Activated naive CD8-positive, alpha-beta T cell treated with anti-CD3 and anti-CD28 coated beads, Interleukin-2, amount 10 ng/mL, durations not matched to agents 7 days and 5 days (primary cell): ENCODE measurements at regions not wholly inside any gene's neighbourhood (a gene's known extent, or its start where the extent isn't known, plus 50 kb on each side); places are given as distances from the start of the nearest gene placed in this dataset.
"Not testable (repeated sequence)": the region's sequence is repeated elsewhere in the genome, so short reads cannot be mapped to it uniquely, and the experiment has no call there.

ENCODE experiments used
- ATAC-seq: fragments of 150-1000 bp; cut with Tn5 transposase; one replicate; pipeline ENCODE4 v1.10.0; 2021; ENCODE audit warnings: low read depth, moderate library complexity
- POLR2A ChIA-PET: fragments of 350-600 bp; sonication (Branson Sonifier 250); formaldehyde crosslinking; loops from one replicate; lab custom pipeline; 2021; ENCODE audit warnings: antibody characterized with exemption; lab: Charles Lee
- DNase-seq: peaks from one replicate; pipeline ENCODE4 v3.0.0; 2021
- H3K27ac Mint-ChIP-seq: one replicate; pipeline ENCODE4 v1.8.0; 2022; ENCODE audit warnings: mild to moderate bottlenecking, mixed read lengths
- H3K27me3 Mint-ChIP-seq: one replicate; pipeline ENCODE4 v1.8.0; 2022; ENCODE audit warnings: mild to moderate bottlenecking, moderate library complexity, mixed read lengths
- H3K36me3 Mint-ChIP-seq: one replicate; pipeline ENCODE4 v1.8.0; 2021; ENCODE audit warnings: mild to moderate bottlenecking, mixed read lengths
- H3K4me1 Mint-ChIP-seq: one replicate; pipeline ENCODE4 v1.8.0; 2021; ENCODE audit warnings: mixed read lengths
- H3K4me3 Mint-ChIP-seq: one replicate; pipeline ENCODE4 v1.8.0; 2022; ENCODE audit warnings: mild to moderate bottlenecking, moderate library complexity, mixed read lengths
- H3K9me3 Mint-ChIP-seq: one replicate; pipeline ENCODE4 v1.8.0; 2021; ENCODE audit warnings: mixed read lengths

DNA sequence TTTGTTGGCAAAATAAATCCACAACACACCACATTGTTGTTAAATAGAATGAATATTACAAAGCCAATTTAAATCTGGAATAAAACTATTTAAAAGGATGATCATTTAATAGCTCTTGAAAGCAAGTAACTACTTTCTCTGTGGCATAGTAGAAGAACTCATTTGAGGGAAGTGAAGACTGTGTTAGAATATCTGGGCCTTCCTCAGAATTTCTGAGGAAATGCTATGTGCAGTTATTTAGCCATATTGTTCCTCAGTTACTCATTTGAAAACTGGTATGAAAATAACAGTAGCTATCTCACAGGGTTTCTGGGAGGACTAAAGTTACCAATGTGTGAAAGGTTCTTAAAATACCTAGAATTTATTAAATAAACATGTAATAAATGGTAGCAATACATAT, 595.8 kb downstream of the PSAT1 start:
- no peak overlapping the region for H3K27ac Mint-ChIP-seq
- no peak for ATAC-seq

DNA sequence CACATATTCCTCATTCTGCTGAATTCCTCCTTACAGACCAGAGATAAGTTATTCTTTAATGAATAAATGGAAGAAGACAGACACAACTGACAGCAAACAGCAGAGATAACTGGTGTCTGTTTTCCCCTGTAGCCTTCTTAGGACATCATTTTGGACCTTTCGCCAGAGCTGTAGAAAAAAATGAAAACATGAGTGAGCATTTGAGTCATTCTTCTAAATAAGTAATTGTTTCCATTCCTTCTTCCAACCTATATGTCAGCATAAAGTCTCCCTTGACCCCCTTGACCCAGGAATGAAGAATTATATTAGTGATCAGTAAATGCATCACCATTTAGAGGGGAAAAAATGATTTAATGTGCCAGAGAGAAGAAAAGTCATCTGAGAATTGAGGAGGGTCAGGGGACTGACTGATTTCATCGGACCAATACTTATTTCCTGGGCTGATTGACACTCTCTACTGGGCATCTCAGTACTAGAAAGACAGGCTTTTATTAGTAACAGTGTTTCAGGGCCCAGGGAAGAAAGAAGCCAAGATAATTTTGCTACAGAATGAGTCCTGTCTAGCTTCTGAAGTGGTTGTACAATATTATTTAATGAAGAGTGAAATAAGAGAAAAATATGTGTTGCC, 597.0 kb downstream of the PSAT1 start:
- POLR2A ChIA-PET = no interaction called here
- Mint-ChIP-seq H3K36me3 (no peaks in the 10 kb centered on the region), H3K27ac (no peak overlapping the region), H3K27me3 (no peaks in the 10 kb centered on the region), H3K4me3 (no peak overlapping the region), H3K9me3 (no peaks in the 10 kb centered on the region), H3K4me1 (no peaks in the 10 kb centered on the region)
- ATAC-seq = no peak
- no peak for DNase-seq

More for the DNA sequence above, 595.8 kb downstream of the PSAT1 start:
- POLR2A ChIA-PET = no interaction called here
- no peak for DNase-seq
- Mint-ChIP-seq H3K27me3 (no peaks in the 10 kb centered on the region), H3K36me3 (no peaks in the 10 kb centered on the region), H3K9me3 (no peaks in the 10 kb centered on the region), H3K4me1 (no peaks in the 10 kb centered on the region), H3K4me3 (no peak overlapping the region)

DNA sequence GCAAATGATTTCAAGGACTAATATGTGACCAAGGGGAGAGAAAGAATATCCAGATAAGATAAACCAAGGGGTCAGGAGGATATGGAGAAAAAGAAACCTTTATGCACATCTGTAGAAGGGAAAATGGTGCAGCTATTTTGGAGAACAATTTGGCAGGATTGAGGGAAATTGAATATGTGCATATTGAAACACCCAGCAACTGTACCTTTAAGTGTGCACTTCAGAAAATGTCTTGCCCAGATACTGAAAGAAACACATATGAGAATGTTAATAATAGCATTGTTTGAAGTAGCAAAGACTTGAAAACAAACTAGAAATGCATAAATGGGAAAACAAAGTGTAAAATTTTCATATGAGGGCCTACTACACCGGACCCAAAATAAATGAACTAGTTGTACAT, 599.6 kb downstream of the PSAT1 start:
- Mint-ChIP-seq H3K36me3 (no peaks in the 10 kb centered on the region), H3K4me1 (no peaks in the 10 kb centered on the region), H3K9me3 (no peaks in the 10 kb centered on the region), H3K27me3 (no peaks in the 10 kb centered on the region), H3K4me3 (no peak overlapping the region), H3K27ac (no peak overlapping the region)
- DNase-seq (no peak), ATAC-seq (no peak)
- POLR2A ChIA-PET = no interaction called here

DNA sequence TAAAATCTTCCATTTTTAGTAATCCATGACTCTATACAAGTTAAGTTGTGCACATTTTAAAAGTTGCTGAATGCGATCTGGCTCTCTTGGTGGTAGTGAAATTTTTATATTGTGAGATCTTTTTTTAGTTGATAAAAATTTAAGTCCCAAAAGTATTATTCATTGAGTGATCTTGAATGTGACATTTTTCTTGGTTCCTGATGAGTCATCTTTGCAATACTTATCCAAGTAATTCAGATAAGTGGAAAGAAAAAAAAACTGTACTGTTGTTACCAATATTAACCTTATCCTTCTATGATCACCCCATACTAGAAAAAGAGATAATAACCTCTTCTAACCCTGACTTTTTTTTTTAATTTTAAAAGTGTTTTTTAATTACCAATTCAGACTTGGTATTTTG, 601.3 kb downstream of the PSAT1 start:
- H3K27ac Mint-ChIP-seq = no peak overlapping the region
- H3K4me3 Mint-ChIP-seq = no peak overlapping the region
- ATAC-seq (no peak), DNase-seq (no peak)
- H3K27me3 Mint-ChIP-seq = no peaks in the 10 kb centered on the region
- H3K4me1 Mint-ChIP-seq = no peaks in the 10 kb centered on the region
- POLR2A ChIA-PET = no interaction called here
- H3K9me3 Mint-ChIP-seq = no peaks in the 10 kb centered on the region
- H3K36me3 Mint-ChIP-seq = no peaks in the 10 kb centered on the region

DNA sequence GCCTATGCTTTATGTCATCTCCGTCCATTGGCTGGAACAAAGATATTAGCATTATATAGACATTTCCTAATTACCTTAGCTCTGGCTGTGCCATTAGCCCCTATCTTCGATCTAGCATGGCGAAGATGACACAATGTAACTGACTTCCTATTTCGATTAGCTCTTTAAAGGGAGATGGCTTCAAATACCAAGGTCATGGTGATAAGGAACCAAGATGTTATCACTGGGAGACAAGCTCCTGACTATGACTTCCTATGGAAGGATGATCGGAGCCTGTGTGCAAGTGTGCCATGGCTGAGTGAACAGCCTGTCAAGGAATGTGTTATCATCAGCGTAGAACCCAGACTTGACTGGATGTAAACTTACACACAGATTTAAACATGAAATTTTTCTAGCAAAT, 602.1 kb downstream of the PSAT1 start:
- no peak overlapping the region for H3K27ac Mint-ChIP-seq
- DNase-seq (no peak), ATAC-seq (no peak)
- no peaks in the 10 kb centered on the region for H3K4me1 Mint-ChIP-seq
- no peaks in the 10 kb centered on the region for H3K27me3 Mint-ChIP-seq
- POLR2A ChIA-PET = no interaction called here
- H3K36me3 Mint-ChIP-seq = no peaks in the 10 kb centered on the region
- no peaks in the 10 kb centered on the region for H3K9me3 Mint-ChIP-seq
- no peak overlapping the region for H3K4me3 Mint-ChIP-seq

DNA sequence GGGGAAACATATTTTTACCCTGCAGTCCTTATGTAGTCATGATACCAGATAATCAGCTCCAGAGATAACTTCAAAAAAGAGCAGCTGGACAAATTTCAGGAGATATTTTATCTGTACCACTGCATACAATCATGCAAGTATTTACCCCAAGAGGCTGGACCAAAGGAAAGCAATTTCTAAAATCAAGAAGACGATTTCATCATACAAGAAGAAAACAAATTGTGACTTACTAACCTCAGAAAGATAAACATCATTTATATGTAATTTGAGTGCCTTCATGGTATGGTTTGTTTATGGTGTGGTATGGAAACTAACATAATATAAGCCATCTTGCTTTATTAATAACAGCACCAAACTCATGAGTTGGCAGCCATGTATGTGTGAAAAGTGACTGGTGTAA, 603.6 kb downstream of the PSAT1 start:
- Mint-ChIP-seq H3K36me3 (no peaks in the 10 kb centered on the region), H3K27ac (no peak overlapping the region), H3K4me3 (no peak overlapping the region), H3K4me1 (no peaks in the 10 kb centered on the region), H3K9me3 (no peaks in the 10 kb centered on the region), H3K27me3 (no peaks in the 10 kb centered on the region)
- no peak for DNase-seq
- POLR2A ChIA-PET = no interaction called here
- no peak for ATAC-seq

DNA sequence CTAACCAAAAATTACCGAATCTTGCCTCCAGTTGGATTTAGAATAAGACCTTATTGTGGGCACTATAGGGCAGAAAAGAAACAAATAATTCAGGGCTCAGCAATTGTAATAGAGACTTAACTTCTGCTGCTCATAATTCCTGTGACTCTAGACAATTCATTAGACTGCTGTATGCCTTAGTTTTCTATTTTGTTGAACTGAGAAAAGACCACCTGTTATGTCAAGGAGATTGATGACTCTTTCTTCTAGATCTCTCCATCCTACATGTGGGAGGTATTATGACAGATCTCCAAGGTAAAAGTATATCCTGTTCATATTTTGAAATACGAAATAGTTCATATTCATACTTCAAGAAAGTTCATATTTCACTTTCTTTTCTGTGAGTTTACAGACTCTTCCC, 605.1 kb downstream of the PSAT1 start:
- ATAC-seq = no peak
- H3K4me3 Mint-ChIP-seq = no peak overlapping the region
- H3K27me3 Mint-ChIP-seq = no peaks in the 10 kb centered on the region
- H3K4me1 Mint-ChIP-seq = no peaks in the 10 kb centered on the region
- no peak for DNase-seq
- no peaks in the 10 kb centered on the region for H3K36me3 Mint-ChIP-seq
- no peaks in the 10 kb centered on the region for H3K9me3 Mint-ChIP-seq
- POLR2A ChIA-PET = no interaction called here
- no peak overlapping the region for H3K27ac Mint-ChIP-seq

DNA sequence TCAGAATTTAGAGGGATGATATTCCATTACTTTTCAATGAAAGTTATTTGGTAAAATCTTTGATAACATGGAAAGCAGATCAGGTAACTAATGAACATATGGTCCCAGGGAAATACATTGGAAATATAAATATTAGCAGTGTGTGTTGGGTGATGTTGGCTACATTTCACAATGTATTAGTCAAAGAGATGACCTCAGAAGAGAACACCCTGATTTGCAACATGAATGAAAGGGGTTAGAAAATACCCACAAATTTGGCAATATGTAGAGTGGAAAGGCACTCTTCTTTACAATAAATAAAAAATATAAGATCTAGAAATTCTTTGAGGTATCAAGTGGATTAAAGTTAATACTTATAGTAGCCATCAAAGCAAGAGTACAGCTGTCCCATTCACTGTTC, 606.7 kb downstream of the PSAT1 start:
- H3K9me3 Mint-ChIP-seq = peaks cover 2% of the 10 kb centered on the region
- H3K36me3 Mint-ChIP-seq = no peaks in the 10 kb centered on the region
- ATAC-seq (no peak), DNase-seq (no peak)
- no peak overlapping the region for H3K27ac Mint-ChIP-seq
- H3K27me3 Mint-ChIP-seq = no peaks in the 10 kb centered on the region
- H3K4me1 Mint-ChIP-seq = no peaks in the 10 kb centered on the region
- H3K4me3 Mint-ChIP-seq = no peak overlapping the region
- POLR2A ChIA-PET = no interaction called here

DNA sequence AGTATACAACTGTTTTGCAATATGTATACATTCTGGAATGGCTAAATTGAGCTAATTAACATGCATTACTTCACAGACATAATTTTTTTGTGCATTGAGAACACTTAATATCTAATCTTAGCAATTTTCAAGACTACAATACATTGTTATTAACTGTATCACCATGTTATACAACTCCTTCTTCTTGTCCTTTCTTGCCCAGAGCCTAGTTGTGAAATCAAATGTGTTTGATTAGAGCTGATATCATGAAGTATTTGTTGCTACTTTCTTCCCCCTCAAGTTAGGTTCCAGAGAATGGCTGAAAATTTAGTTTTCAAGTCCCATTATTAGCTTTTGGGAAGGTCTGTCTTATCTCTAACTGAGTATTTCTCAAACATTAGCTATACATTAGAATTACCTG, 607.8 kb downstream of the PSAT1 start:
- Mint-ChIP-seq H3K4me3 (no peak overlapping the region), H3K4me1 (no peaks in the 10 kb centered on the region), H3K27me3 (no peaks in the 10 kb centered on the region), H3K9me3 (peaks cover 5% of the 10 kb centered on the region), H3K36me3 (no peaks in the 10 kb centered on the region), H3K27ac (no peak overlapping the region)
- DNase-seq (no peak), ATAC-seq (no peak)
- POLR2A ChIA-PET = no interaction called here

DNA sequence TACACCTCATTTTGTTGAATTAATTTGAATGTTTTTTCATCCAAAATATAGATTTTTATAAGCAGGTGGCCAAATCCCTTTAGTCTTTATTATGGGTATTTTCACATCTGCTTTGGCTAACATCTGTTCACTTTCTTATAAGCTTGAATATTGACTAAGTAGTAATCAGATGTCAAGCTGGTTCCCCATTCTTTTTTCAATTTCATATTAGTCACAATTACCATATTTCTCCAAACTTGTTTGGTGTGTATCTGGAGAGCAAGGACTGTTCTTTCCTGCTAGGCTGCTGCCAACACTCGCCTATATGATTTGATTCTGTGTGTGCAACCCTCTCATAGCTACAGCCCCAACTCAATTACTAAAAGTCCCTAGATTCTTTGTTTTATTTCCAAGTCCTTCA, 608.5 kb downstream of the PSAT1 start:
- Mint-ChIP-seq H3K4me1 (no peaks in the 10 kb centered on the region), H3K27me3 (no peaks in the 10 kb centered on the region), H3K4me3 (no peak overlapping the region), H3K9me3 (peaks cover 5% of the 10 kb centered on the region), H3K27ac (no peak overlapping the region), H3K36me3 (no peaks in the 10 kb centered on the region)
- POLR2A ChIA-PET = no interaction called here
- DNase-seq (no peak), ATAC-seq (no peak)

DNA sequence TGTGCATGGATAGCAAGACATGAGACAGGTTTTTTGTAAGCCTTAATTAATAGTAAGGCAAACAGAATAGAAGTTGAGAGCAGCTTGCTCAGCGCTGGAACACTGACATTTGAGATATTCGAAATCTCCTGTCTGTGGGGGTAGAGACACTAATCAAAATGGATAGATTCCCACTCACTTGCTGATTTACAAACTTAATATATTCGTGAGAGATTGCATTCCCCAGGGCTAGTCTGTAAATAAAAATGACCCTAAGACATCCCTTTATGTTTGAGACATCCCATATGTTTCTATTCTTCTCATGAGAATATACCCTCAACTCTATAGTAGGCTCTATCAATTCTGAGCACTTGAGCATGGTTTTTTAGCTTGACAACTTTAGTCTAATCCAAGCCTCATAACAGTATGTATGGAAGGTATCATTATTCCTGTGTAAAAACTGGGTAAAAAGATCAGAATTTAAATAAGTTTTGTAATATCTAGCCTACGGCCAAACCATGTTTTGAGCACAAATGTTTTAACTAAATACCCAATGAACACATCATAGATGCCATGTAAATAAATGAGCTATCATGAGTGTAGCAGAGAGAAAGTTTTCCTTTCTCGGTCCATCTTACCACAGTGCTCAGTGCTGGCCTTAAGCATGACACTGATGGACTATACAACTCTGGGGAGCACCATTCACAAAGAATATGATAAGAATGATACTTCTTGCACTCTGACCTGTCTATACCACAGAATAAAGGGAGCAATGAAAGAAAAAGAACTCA, 609.2 kb downstream of the PSAT1 start:
- POLR2A ChIA-PET = no interaction called here
- no peaks in the 10 kb centered on the region for H3K4me1 Mint-ChIP-seq
- no peak overlapping the region for H3K27ac Mint-ChIP-seq
- H3K4me3 Mint-ChIP-seq = no peak overlapping the region
- ATAC-seq (no peak), DNase-seq (no peak)
- H3K9me3 Mint-ChIP-seq = peaks cover 5% of the 10 kb centered on the region
- no peaks in the 10 kb centered on the region for H3K27me3 Mint-ChIP-seq
- no peaks in the 10 kb centered on the region for H3K36me3 Mint-ChIP-seq

DNA sequence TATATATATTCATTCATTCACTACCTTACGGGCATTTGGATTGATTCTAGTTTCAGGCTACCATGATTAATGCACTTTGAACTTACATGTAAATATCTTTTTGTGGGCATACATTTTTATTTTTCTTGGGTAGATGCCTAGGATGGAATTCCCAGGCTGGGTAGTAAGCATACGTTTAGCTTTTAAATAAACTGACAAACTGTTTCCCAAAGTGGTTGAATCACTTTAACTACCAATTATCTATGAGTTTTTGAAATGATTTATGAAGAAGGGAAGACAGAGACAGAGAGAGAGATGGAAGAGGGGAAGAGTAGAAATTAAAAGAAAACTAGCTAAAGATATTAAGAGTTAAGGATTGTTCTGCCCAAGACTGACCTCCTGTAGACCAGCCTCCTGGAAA, 612.6 kb downstream of the PSAT1 start:
- peaks cover 5% of the 10 kb centered on the region for H3K9me3 Mint-ChIP-seq
- ATAC-seq (no peak), DNase-seq (no peak)
- H3K27ac Mint-ChIP-seq = no peak overlapping the region
- H3K36me3 Mint-ChIP-seq = no peaks in the 10 kb centered on the region
- no peaks in the 10 kb centered on the region for H3K27me3 Mint-ChIP-seq
- no peak overlapping the region for H3K4me3 Mint-ChIP-seq
- POLR2A ChIA-PET = no interaction called here
- no peaks in the 10 kb centered on the region for H3K4me1 Mint-ChIP-seq

DNA sequence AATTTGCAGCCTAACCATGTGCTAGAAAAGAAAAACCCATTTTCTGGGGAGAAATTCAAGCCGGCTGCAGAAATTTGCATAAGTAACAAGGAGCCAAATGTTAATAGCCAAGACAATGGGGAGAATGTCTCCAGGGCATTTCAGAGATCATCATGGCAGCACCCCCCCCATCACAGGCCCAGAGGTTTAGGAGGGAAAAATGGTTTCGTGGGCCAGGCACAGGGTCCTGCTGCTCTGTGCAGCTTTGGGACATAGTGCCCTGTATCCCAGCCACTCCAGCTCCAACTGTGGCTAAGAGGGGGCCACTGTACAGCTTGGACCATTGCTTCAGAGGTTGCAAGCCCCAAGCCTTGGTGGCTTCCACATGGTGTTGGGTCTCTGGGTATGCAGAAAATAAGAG, 620.0 kb downstream of the PSAT1 start:
- POLR2A ChIA-PET, H3K4me3 Mint-ChIP-seq, H3K36me3 Mint-ChIP-seq, ATAC-seq, H3K27ac Mint-ChIP-seq, H3K9me3 Mint-ChIP-seq, H3K4me1 Mint-ChIP-seq, H3K27me3 Mint-ChIP-seq, DNase-seq: not testable (repeated sequence)

DNA sequence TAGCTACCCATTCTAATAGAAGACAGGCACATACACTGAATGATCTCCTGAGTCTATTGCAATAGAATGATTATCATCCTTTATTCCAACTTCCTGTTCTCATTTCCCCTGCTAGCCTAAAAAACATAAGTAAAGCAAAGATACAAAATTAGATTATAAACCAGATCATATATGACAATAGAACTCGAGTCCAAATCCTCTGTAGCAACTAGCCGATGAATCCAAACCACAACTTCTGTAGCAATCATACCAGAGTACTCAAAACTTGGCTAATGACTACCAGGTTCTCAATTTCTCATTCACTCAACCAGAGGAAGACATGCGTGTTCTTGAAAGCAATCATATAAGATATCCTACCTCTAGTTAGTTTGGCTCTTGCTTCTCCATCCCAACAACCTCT, 622.1 kb downstream of the PSAT1 start:
- Mint-ChIP-seq H3K4me3 (no peak overlapping the region), H3K9me3 (peaks cover 2% of the 10 kb centered on the region), H3K27me3 (no peaks in the 10 kb centered on the region), H3K36me3 (no peaks in the 10 kb centered on the region), H3K4me1 (no peaks in the 10 kb centered on the region), H3K27ac (no peak overlapping the region)
- DNase-seq (no peak), ATAC-seq (no peak)
- POLR2A ChIA-PET = no interaction called here
